GM19324 (cell line): ENCODE measurements at regions not wholly inside any gene's neighbourhood (a gene's known extent, or its start where the extent isn't known, plus 50 kb on each side); places are given as distances from the start of the nearest gene placed in this dataset.
"Not testable (repeated sequence)": the region's sequence is repeated elsewhere in the genome, so short reads cannot be mapped to it uniquely, and the experiment has no call there.

Experiments
- ATAC-seq: cut with Tn5 transposase; IDR thresholded peaks from one replicate; pipeline ENCODE4 v1.9.1; 2021; ENCODE audit warnings: mild to moderate bottlenecking, moderate library complexity; ENCODE audit not compliant: unreplicated experiment, low FRiP score

DNA sequence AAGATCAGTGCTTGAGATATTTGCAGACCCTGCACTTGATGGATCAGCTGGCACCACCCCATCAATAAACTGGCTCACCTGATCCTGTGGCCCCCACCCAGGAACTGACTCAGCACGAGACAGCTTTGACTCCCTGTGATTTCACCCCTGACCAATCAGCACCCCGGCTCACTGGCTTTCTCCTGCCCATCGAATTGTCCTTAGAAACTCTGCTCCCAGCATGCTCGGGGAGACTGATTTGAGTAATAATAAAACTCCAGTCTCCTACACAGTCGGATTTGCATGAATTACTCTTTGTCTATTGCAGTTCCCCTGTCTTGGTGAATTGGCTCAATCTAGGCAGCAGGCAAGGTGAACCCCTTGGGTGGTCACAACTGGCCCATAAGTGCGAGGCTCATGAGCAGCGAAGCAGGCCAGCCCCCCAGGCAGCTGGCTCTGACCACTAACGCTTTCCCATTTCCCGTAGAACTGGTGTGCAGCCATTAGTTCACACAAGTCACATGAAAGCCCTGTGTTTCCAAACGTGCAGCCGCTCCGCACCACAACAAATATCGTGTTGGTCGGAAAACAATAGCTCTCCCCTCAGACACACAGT, 79.6 kb downstream of the RSPH3 start:
- ATAC-seq = no peak

DNA sequence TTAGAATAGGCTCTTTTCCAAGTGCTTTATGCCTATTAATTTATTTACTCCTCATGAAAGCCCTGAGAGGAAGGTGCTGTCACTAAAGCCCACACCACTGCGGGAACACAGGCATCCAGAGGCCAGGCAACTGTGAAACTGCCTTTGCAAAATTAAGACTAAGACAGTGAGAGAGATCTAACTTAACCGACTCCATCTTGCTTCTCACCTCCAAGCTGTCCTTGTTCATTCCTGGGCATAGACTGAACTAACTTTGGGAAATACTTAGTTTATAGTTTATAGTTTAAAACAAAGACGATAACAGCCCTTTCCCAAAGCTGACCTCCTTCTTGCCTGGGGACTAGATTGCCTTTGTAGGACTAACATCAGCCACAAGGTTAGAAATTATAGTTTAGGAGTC, 80.1 kb downstream of the RSPH3 start:
- ATAC-seq = no peak

DNA sequence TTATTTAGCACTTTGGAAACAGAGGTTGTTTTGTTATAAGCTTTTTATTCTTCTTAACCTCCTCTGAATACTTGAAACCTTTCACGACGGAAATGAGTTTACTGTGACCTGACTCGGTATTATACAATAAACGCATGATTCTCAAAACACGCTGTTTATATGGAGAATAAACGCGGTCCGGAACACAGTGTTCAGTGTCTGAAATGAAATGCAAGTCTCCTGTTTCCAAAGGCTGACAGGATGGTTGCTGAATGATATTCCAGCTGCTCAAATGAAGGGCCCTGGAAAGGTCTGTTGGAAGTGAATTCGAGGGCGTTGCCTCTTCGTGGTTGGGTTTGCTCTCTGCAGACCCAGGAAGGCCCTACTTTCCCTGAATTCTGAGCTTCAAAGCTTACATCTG, 83.4 kb downstream of the RSPH3 start:
- ATAC-seq = no peak

DNA sequence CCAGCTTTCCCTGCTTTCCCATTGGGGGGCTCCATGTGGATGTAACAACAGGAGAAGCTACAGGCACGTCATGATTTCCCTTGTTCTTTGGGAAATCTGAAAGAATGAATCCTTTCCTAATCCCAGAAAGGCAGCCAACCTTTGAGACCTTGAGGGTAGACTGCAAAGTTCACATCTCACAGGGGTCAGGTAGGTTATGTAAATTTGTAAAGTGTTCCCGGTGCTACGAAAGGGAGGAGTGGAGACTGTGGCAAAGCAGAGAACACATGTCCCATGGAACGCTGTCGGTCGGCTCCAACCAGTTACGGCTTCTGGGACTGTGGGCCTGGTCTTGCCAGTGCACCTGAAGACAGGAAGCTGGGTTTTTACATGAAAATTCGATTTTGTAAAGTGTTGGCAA, 85.1 kb downstream of the RSPH3 start:
- ATAC-seq = no peak

DNA sequence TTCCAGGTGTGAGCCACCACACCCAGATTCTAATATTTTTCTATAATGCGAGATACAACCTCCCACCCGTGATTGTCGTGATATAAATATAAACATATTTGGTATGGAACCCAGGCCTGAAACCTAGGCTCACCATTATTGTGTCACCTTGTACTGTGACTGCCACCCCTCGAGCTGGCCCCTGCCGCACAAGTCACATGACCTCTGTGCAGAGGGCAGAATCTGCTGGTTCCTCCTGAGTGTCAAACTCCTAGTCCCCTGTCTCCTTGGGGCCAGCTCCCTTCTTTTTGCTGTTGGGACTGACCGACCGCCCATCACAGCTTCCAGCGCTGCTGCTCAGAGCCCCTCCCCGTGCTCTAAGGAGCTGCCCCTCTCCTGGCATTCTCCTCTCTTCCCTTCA, 86.4 kb downstream of the RSPH3 start:
- no peak for ATAC-seq

DNA sequence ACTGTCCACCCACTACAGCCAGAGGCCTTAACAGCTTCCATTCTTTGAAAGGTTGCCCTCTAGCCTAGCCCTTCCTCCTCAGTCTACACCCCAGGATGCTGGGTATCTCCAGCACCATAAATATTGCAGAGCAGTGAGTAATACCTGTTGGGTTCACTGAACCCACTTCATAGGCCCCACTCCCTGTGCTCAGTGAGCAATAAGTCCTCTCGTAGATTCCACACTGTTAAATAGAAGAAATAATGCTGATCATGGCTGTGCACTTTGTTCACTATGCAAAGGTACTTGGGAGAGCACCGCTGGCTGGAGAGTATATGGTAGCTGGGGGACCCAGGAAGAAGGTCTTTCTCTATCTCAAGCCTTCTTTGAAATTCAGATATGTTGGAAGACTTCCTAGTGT, 87.3 kb downstream of the RSPH3 start:
- ATAC-seq = no peak

DNA sequence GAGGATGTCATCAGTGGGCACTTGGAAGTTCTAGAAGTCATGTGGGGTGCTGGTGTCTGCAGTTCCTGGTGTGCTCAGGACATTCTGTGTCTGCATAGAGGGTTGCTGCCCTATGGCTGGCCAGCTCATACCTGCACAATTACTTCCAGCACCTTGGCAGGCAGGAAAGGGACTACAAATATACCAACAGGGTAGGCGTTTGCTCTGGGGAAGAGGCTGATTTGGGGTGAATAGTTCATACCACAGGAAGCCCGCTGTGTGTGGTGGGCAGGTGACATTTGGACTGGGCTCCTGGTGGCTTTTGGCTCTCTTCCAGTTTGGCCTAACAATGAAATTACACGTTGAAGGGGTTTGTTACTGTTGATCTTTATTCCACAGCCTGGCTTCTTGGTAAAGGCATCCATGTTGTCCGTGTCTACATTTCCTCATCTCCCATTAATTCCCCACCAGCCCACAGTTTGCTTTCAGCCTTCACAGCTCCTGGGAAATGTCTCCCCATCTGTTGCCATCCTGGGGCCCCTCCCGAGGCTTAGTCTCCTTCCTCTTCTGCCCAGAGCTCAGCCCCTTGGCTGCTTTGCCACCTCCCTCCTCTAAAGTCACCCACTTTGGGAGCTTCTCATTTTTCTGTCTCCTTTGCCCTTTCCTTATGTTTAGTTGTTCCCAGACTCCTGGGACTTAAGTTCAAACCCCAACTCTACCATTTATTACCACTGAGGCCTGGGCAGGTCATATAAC, 88.1 kb downstream of the RSPH3 start:
- no peak for ATAC-seq

DNA sequence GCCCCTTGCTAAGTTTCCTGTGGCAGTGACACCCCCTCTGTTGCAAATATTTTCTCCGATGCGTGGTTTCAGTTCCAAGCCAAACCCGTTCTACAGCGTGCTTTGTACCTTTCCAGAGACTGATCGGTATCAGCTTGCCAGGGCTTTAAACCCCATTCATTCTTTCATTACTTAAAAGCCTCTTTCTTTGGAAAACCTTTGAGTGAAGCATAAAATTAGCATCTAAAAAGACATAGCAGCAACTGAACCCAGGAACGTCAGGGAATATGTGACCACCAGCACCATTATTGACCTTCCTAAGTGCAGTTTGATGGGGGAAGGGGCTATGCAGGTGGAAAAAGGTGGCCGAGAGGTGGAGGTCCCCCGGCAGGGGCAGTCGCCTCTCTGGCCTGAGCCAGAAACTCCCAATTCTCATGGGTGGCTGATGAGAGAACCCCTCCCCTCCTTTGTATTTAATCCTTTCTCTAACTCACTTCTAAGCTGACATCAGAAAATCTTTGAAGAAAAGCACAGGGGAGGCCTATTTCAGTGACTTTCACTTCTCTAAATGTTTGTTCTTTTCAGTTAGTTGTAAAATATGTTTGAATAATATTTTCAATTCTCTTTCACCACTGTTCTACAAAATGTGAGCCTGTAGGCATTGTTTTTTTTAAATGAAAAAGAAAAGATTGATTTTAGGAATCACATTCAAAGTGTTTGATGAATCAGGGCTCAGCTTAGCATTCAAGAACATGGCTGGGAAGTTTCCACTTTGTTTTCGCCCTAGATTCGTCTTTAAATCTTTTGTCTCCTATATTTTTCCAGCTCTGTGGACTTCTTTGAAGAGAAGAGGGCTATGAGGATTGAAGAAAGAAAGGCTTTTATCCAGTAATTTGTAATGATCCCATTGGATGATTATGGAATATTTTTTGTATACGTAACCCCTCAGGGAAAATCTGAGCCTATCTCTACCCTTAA, 89.2 kb downstream of the RSPH3 start:
- ATAC-seq = peak; percentile 56

DNA sequence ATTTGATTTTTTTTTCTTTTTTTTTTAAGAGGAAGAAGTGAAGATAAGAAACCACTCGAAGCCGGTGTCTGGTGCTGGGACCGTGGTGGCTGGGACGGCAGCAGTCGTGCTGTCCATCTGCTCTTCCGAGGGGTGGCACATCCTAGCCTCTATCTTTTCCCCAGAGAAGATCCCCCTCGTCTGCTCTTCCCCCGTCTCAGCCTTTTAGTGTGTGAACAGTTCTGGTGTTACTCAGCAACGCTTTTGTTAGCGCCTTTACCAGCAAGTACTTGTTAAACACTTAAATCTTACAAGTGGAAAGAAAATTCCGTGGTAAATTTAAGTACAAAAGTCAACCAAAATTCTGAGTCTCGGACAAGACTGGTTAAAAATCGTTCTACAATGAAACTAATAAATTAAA, 90.1 kb downstream of the RSPH3 start:
- ATAC-seq = no peak

DNA sequence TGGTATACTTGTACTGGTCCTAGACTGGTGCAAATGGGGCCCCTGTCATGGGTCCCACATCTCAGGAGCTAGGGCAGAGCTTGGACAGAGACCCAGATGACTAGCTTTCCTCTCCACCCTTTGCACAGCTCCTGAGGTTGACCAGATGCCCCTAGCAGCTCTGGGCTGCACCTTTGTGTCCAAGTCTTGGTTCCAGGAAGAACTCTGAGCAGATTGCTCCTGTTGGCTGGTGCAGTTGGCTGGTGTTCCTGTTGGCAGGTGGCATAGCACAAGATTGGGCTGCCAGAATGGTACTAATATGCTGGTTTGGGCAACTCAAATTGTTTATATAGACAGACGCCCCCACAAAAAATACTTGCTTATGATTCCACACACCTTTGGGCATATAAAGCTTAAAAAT, 89.4 kb upstream of the EZR start:
- ATAC-seq = no peak

DNA sequence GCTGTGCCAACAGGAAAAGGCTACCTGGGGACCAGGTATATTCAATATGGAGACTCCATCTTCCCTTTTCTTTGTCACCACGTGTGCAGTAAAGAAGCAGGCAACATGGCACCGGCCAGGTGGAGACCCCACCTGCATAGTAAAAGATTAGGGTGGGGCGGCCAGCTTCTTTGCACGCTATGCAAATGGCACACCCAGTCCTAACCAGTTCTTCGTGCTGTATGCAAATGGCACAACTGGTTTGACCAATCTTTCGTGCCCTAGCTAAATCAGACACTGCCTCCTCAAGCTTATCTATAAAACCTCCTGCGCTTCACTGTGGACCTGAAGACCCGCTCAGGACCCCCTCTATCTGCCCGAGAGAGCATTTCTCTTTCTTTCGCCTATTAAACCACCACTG, 88.8 kb upstream of the EZR start:
- ATAC-seq = no peak

DNA sequence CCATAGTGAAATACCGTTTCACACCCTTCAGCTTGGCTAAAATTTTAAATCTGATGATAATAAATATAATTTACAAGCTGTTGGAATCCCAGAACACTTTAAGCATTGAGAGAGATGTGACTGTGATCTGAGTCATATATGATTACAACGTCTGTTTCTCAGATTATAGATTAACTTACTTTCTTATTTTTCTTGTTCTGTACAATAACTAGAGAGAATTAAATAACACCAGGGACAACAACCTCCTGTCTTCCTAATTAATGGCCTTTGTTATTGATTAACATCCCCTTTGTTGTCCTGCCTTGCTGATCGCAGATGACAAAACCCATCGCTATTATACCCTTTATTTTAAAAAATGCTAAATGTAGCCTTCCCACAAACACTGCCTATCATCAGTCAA, 87.8 kb upstream of the EZR start:
- ATAC-seq = no peak

DNA sequence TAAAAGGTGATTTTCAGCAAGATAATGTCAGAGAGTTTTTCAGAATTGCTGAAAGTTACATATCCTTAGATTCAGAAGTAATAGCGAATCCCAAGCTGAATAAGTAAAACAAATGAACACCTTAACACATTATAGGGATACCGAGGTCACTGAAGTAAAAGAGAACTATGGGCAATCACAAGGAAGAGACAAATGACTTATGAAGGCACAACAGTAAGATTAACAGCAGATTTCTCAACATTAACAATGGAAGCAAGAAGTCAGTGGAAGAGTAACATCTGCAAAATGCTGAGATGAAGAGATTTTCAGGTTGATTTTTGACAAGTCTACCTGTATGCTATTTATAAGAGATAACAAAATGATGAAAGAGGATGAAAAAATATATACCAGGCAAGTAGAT, 86.1 kb upstream of the EZR start:
- ATAC-seq = no peak

DNA sequence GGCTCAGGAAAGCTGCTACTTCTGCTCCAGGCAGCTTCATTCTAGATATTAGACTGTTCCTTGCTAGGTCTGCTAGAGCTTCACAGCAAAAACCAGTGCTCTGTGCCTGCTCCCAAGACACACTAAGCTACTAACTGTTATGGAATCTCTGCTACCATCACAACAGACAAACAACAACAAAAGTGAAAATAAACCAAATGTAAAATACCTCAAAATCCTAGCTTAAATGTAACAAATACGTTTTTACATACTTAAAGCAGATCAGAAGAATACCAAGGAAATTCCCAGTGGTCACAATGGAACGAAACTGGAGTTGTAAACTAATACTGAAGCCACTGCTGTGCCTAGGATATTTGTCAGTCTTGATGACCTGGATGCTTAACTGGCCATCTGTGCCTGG, 84.6 kb upstream of the EZR start:
- no peak for ATAC-seq

DNA sequence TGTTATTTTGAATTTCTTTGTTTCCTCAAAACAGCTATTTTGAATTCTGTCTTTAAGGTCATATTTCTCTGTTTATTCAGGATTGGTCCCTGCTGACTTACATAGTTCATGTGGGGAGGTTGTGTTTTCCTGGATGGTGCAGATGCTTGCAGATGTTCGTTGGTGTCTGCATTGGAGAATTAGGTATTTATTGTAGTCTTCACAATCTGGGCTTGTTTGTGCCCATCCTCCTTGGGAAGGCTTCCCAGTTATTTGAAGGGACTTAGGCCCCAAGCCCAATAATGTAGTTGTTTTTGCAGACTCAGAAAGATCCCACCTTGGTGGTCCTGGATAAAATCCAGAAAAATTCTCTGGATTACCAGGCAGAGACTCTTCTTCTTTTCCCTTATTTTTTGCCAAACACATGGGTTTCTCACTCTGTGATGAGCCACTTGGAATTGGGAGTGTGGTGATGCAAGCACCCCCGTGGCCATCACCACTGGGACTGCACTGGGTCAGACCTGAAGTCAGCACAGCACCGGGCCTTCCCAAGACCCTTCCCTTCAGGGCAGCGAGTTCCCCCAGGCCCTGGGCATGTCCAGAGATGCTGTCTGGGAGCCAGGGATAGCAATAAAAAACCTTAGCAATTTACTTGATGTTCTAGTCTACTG, 81.6 kb upstream of the EZR start:
- no peak for ATAC-seq

DNA sequence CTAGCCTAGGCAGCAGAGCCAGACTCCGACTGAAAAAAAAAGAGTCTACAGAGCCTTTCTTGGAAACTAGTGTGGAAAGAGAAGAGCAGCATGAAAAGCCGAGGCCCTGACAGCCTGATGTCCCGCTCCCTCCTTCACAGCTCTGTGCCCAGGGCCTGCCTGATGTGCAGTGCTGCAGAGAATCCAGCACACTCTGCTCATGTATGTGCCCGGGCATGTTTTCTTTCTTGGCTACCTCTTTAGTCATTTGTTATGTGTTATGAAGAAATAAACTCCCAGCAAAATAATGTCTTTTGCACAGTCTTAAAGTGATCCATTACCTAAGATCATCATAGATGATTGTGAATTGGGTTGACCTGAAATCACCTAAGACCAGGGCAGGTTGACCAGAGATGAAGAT, 78.1 kb upstream of the EZR start:
- no peak for ATAC-seq

DNA sequence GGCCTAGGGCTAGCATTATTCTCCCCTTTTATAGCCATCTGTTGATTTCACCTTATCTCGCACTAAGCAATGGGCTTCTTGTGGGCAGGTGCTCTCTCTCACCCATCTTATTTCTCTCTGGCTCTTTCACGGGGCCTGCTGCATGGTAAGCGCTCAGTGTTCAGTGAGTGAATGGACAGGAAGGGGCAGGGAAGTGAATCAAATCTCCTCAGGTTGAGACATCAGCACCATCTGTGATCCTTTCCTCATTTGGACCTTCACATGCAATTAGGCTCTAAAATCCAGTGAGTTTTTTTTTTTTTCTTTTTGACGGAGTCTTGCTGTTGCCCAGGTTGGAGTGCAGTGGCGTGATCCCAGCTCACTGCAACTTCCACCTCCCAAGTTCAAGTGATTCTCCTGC, 76.5 kb upstream of the EZR start:
- ATAC-seq = no peak

DNA sequence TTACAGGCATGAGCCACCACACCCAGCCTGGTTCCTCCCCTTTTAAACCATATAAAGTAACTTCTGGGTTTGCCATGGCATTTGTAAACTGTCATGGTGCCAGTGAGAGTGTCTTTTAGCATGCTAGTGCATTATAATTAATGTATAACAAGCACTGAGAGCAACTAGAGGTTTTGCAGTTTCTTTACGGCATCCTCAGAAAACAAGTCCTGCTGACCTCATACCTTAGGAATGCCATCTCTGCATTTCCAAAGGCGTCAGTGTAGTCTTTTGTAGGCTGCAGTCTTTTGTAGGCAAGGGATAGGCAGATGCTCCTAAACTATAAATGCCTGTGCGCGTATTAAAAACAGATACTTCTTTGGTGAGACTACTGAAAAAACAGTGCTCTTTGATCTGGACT, 75.0 kb upstream of the EZR start:
- ATAC-seq = no peak

DNA sequence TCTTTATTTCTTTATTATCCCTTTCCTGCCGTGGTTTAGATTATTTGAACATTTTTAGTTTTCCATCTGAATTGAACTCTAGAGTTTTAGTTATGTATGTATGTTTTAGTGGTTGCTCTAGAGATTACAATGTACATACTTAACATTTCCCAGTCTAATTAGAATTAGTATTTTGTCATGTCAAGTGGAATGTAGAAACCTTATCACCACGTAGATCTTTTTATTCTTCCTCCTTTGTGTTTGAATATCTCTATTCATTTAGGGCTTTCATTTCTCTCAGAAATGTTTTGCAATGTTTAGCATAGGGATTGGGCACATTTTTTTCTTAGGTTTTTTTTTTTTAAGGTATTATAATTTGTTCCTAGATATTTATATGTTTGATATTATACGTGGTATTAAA, 73.1 kb upstream of the EZR start:
- no peak for ATAC-seq

DNA sequence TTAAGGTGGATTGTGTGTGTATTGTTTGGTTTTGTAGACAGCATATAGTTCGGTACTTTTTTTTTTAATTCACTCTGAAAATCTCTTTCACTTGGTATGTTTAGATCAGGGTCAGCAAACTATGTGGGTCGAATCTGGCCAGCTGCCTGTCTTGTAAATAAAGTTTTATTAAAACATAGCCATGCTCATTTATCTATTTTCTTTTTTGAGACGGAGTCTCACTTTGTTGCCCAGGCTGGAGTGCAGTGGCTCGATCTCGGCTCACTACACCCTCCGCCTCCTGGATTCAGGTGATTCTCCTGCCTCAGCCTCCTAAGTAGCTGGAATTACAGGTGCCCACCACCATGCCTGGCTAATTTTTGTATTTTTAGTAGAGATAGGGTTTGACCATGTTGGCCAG, 72.4 kb upstream of the EZR start:
- not testable (repeated sequence) for ATAC-seq

DNA sequence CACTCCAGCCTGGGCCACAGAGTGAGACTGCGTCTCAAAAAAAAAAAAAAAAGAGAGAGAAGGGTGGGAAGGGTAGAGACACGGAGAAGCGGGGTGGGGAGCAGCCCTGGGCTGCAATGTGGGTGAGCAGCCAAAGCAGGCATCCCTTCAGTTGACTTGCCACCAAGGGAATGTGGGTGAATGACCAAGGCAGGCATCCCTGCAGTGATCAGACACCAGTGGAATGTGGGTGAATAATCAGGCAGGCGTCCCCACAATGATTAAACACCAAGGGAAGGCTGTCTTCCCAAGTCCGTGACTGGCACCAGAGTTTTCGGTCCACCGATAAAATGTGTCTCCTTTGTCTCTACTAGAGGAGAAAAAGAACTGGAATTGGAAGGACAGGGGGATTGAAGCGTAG, 69.0 kb upstream of the EZR start:
- not testable (repeated sequence) for ATAC-seq
